ENCODE measurements at regions not wholly inside any gene's neighbourhood (a gene's known extent, or its start where the extent isn't known, plus 50 kb on each side); places are given as distances from the start of the nearest gene placed in this dataset.

GRCh38 chr2:120570001-120570400 is 165.7 kb upstream of the GLI2 start:
- no peak for TF ChIP-seq CTCF (IDR thresholded peaks at IDR 0.05)
- Mint-ChIP-seq H3K4me1 (peaks cover 17% of the 10 kb centered on the region), H3K27me3 (ENCODE audit: low read depth, poor library complexity) (peaks cover 97% of the 10 kb centered on the region), H3K9me3 (no peaks in the 10 kb centered on the region), H3K4me3 (no peak overlapping the region), H3K27ac (no peak overlapping the region), H3K36me3 (ENCODE audit: low read depth) (no peaks in the 10 kb centered on the region)
- DNase-seq, result no peak

- Mint-ChIP-seq H3K27me3 (ENCODE audit: low read depth, poor library complexity) (peaks cover 99% of the 10 kb centered on the region), H3K9me3 (no peaks in the 10 kb centered on the region), H3K27ac (no peak overlapping the region), H3K4me1 (peaks cover 13% of the 10 kb centered on the region), H3K4me3 (no peak overlapping the region), H3K36me3 (ENCODE audit: low read depth) (no peaks in the 10 kb centered on the region)
- no peak for DNase-seq
- no peak for TF ChIP-seq CTCF (IDR thresholded peaks at IDR 0.05)
Measured at GRCh38 chr2:120570546-120570945, 165.1 kb upstream of the GLI2 start.

GRCh38 chr2:120571015-120571728 is 164.5 kb upstream of the GLI2 start:
- Mint-ChIP-seq H3K4me1 (peaks cover 7% of the 10 kb centered on the region), H3K27ac (no peak overlapping the region), H3K9me3 (no peaks in the 10 kb centered on the region), H3K36me3 (ENCODE audit: low read depth) (no peaks in the 10 kb centered on the region), H3K27me3 (ENCODE audit: low read depth, poor library complexity) (peaks cover 99% of the 10 kb centered on the region), H3K4me3 (no peak overlapping the region)
- no peak for TF ChIP-seq CTCF (IDR thresholded peaks at IDR 0.05)
- no peak for DNase-seq

- H3K27ac Mint-ChIP-seq, result no peak overlapping the region
- no peaks in the 10 kb centered on the region for H3K9me3 Mint-ChIP-seq
- H3K36me3 Mint-ChIP-seq (ENCODE audit: low read depth), result no peaks in the 10 kb centered on the region
- no peak for DNase-seq
- TF ChIP-seq CTCF (IDR thresholded peaks at IDR 0.05), result no peak
- H3K4me1 Mint-ChIP-seq, result no peaks in the 10 kb centered on the region
- peaks cover 95% of the 10 kb centered on the region for H3K27me3 Mint-ChIP-seq (ENCODE audit: low read depth, poor library complexity)
- H3K4me3 Mint-ChIP-seq, result no peak overlapping the region
Measured at GRCh38 chr2:120572226-120572625, 163.4 kb upstream of the GLI2 start.

GRCh38 chr2:120574620-120575019 is 161.0 kb upstream of the GLI2 start:
- no peak for DNase-seq
- H3K36me3 Mint-ChIP-seq (ENCODE audit: low read depth), result no peaks in the 10 kb centered on the region
- H3K4me1 Mint-ChIP-seq, result no peaks in the 10 kb centered on the region
- no peaks in the 10 kb centered on the region for H3K9me3 Mint-ChIP-seq
- TF ChIP-seq CTCF (IDR thresholded peaks at IDR 0.05), result no peak
- H3K27ac Mint-ChIP-seq, result no peak overlapping the region
- peaks cover 95% of the 10 kb centered on the region for H3K27me3 Mint-ChIP-seq (ENCODE audit: low read depth, poor library complexity)
- H3K4me3 Mint-ChIP-seq, result no peak overlapping the region

GRCh38 chr2:120575966-120576365 is 159.7 kb upstream of the GLI2 start:
- H3K4me3 Mint-ChIP-seq, result no peak overlapping the region
- TF ChIP-seq CTCF (IDR thresholded peaks at IDR 0.05), result no peak

More at GRCh38 chr2:120575966-120576365, 159.7 kb upstream of the GLI2 start:
- H3K27ac Mint-ChIP-seq, result no peak overlapping the region
- no peaks in the 10 kb centered on the region for H3K9me3 Mint-ChIP-seq
- peaks cover 95% of the 10 kb centered on the region for H3K27me3 Mint-ChIP-seq (ENCODE audit: low read depth, poor library complexity)
- no peaks in the 10 kb centered on the region for H3K4me1 Mint-ChIP-seq
- DNase-seq, result no peak
- no peaks in the 10 kb centered on the region for H3K36me3 Mint-ChIP-seq (ENCODE audit: low read depth)
